GM23338 (cell line): ENCODE measurements at regions not wholly inside any gene's neighbourhood (a gene's known extent, or its start where the extent isn't known, plus 50 kb on each side); places are given as distances from the start of the nearest gene placed in this dataset.

Source experiments
- CREB1 ChIP-seq: fragments of 250-450 bp; sonication (Bioruptor Pico); IDR thresholded peaks from 2 replicates; pipeline ENCODE4 v1.5.0; 2020; ENCODE audit warnings: low read depth, mild to moderate bottlenecking, moderate library complexity
- EZH2 ChIP-seq: fragments of 200-600 bp; sonication (generic); IDR thresholded peaks from one replicate; pipeline ENCODE4 v1.8.0; 2017; ENCODE audit warnings: antibody characterized with exemption, mild to moderate bottlenecking, low read depth; ENCODE audit not compliant: unreplicated experiment
- ZNF114 ChIP-seq: fragments of 250-450 bp; sonication (Bioruptor Pico); IDR thresholded peaks from 2 replicates; pipeline ENCODE4 v1.5.0; 2020; ENCODE audit warnings: mild to moderate bottlenecking, moderate library complexity
- TF ChIP-seq, protein P1 (sequence below), 2 experiments: fragments of 200-600 bp in 1 of 2; sonication (generic) in 1 of 2; conservative IDR thresholded peaks; 2 replicates each; pipeline versions ENCODE4 v1.5.1 to v1.6.1; 2016 to 2017; ENCODE audit warnings: antibody characterized with exemption in 2 of 2, low read depth in 2 of 2, mild to moderate bottlenecking in 2 of 2, moderate library complexity in 1 of 2

GRCh38 chr1:191687721-191688120 lies 470.5 kb upstream of the RGS18 start:
- no peak for TF ChIP-seq CREB1 (CRISPR knock-in tag)
- no peak for TF ChIP-seq ZNF114 (CRISPR knock-in tag)
- TF ChIP-seq, protein P1, sequence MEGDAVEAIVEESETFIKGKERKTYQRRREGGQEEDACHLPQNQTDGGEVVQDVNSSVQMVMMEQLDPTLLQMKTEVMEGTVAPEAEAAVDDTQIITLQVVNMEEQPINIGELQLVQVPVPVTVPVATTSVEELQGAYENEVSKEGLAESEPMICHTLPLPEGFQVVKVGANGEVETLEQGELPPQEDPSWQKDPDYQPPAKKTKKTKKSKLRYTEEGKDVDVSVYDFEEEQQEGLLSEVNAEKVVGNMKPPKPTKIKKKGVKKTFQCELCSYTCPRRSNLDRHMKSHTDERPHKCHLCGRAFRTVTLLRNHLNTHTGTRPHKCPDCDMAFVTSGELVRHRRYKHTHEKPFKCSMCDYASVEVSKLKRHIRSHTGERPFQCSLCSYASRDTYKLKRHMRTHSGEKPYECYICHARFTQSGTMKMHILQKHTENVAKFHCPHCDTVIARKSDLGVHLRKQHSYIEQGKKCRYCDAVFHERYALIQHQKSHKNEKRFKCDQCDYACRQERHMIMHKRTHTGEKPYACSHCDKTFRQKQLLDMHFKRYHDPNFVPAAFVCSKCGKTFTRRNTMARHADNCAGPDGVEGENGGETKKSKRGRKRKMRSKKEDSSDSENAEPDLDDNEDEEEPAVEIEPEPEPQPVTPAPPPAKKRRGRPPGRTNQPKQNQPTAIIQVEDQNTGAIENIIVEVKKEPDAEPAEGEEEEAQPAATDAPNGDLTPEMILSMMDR (conservative IDR thresholded peaks at IDR 0.05; ENCODE audit: low read depth in 2 of 2), result no peak
- no peak for TF ChIP-seq EZH2
